ENCODE measurements at regions not wholly inside any gene's neighbourhood (a gene's known extent, or its start where the extent isn't known, plus 50 kb on each side); places are given as distances from the start of the nearest gene placed in this dataset.
"Not testable (repeated sequence)": the region's sequence is repeated elsewhere in the genome, so short reads cannot be mapped to it uniquely, and the experiment has no call there.

DNA sequence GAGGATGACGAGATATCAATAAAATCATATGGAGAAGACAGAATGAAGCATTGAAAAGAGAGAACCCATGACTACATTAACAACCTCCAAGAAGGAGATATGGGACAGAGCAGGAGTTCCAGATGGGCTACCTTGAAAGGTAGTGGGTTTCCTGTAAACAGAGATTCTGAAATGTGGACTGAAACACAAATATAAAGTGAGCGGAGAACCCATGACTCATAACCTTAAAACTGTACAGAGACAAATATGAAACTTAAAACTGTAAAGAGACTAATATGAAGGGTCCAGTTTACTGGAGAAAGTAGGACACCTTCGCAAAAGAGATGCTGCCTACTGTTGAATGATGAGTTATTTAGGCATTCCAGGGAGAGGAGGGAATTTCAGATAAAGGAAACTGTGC, 383.7 kb downstream of the CAAP1 start:
- Histone ChIP-seq H3K4me1 (no peaks in the 10 kb centered on the region), H3K27me3 (no peaks in the 10 kb centered on the region), H3K4me3 (no peak overlapping the region), H3K36me3 (no peaks in the 10 kb centered on the region), H3K9me3 (no peaks in the 10 kb centered on the region), H3K27ac (no peak overlapping the region)
- intact Hi-C loops (cut with DNase I; ENCODE audit: low total_unique reads), result loop anchor here (5.0 kb wide), 1 partner anchor 297 kb away; no protein-coding TSS in a partner anchor
- TF ChIP-seq, protein P1, sequence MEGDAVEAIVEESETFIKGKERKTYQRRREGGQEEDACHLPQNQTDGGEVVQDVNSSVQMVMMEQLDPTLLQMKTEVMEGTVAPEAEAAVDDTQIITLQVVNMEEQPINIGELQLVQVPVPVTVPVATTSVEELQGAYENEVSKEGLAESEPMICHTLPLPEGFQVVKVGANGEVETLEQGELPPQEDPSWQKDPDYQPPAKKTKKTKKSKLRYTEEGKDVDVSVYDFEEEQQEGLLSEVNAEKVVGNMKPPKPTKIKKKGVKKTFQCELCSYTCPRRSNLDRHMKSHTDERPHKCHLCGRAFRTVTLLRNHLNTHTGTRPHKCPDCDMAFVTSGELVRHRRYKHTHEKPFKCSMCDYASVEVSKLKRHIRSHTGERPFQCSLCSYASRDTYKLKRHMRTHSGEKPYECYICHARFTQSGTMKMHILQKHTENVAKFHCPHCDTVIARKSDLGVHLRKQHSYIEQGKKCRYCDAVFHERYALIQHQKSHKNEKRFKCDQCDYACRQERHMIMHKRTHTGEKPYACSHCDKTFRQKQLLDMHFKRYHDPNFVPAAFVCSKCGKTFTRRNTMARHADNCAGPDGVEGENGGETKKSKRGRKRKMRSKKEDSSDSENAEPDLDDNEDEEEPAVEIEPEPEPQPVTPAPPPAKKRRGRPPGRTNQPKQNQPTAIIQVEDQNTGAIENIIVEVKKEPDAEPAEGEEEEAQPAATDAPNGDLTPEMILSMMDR (IDR thresholded peaks at IDR 0.05), result no peak
- TF ChIP-seq POLR2A (IDR thresholded peaks at IDR 0.05) (no peak), POLR2AphosphoS5 (IDR thresholded peaks at IDR 0.05) (no peak)
- no peak for DNase-seq (ENCODE audit: low spot score in 2 of 2)

DNA sequence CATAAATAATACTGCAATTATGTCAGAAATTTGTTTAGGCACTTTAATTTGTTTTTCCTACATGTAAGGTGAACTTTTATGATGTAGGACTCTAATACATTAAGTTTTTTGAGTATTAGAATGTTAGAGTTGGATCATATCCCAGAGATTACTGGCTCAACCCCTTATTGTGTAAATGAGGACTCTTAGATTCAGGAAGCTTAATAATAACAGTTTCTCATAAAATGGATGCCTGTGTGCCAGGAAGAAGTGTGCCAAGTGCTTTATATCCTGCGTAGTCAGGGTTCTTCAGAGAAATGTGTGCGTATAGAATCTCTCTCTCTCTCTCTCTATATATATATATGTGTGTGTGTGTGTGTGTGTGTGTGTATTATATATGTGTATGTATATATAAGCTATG, 388.5 kb downstream of the CAAP1 start:
- DNase-seq (ENCODE audit: low spot score in 2 of 2), result no peak
- Histone ChIP-seq H3K36me3 (no peaks in the 10 kb centered on the region), H3K4me1 (no peaks in the 10 kb centered on the region), H3K9me3 (no peaks in the 10 kb centered on the region), H3K4me3 (no peak overlapping the region), H3K27ac (no peak overlapping the region), H3K27me3 (no peaks in the 10 kb centered on the region)
- intact Hi-C loops (cut with DNase I; ENCODE audit: low total_unique reads), result no loop called here
- TF ChIP-seq POLR2AphosphoS5 (IDR thresholded peaks at IDR 0.05), result no peak
- TF ChIP-seq POLR2A (IDR thresholded peaks at IDR 0.05), result no peak
- TF ChIP-seq, protein P1 (IDR thresholded peaks at IDR 0.05), result no peak

DNA sequence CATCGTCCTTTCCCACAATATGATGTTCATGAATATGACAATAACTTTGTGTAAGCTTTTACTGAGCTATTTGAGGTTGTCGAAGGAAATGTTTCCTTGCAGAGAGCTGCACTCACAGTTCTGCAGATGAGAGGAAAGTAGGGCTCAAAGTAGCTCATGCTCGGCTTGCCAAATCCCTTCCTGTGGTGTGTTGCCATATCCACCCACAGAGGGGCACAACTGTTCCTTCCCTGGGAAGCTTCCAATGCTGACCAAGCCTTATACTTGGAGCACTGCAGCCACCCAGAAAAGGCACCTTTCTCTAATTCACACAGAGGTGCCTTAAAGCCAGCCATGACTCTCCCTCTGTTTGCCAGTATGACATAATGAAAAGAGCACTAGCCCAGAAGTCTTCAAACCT, 390.3 kb downstream of the CAAP1 start:
- Histone ChIP-seq H3K27me3 (no peaks in the 10 kb centered on the region), H3K4me1 (no peaks in the 10 kb centered on the region), H3K4me3 (no peak overlapping the region), H3K27ac (no peak overlapping the region), H3K36me3 (no peaks in the 10 kb centered on the region), H3K9me3 (no peaks in the 10 kb centered on the region)
- TF ChIP-seq, protein P1 (IDR thresholded peaks at IDR 0.05), result no peak
- TF ChIP-seq POLR2A (IDR thresholded peaks at IDR 0.05) (no peak), POLR2AphosphoS5 (IDR thresholded peaks at IDR 0.05) (no peak)
- intact Hi-C loops (cut with DNase I; ENCODE audit: low total_unique reads), result no loop called here
- no peak for DNase-seq (ENCODE audit: low spot score in 2 of 2)

DNA sequence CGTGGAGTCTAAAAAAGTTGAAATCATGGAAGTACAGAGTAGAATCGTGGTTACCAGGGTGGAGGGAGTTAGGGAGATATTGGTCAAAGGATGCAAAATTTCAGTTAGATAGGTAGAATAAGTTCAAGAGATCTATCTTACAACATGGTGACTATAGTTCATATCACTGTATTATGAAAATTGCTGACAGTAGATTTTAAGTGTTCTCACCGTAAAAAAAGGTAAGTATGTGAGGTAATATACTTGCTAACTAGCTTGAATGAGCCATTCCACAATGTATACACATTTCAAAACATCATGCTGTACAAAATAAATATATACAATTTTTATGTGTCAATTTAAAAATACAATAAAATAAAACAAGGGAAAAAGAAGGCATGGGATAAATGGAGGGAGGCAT, 392.1 kb downstream of the CAAP1 start:
- Histone ChIP-seq H3K4me1 (no peaks in the 10 kb centered on the region), H3K27ac (no peak overlapping the region), H3K4me3 (no peak overlapping the region), H3K9me3 (no peaks in the 10 kb centered on the region), H3K36me3 (no peaks in the 10 kb centered on the region), H3K27me3 (no peaks in the 10 kb centered on the region)
- DNase-seq (ENCODE audit: low spot score in 2 of 2), result no peak
- TF ChIP-seq, protein P1 (IDR thresholded peaks at IDR 0.05), result no peak
- TF ChIP-seq POLR2A (IDR thresholded peaks at IDR 0.05) (no peak), POLR2AphosphoS5 (IDR thresholded peaks at IDR 0.05) (no peak)
- intact Hi-C loops (cut with DNase I; ENCODE audit: low total_unique reads), result no loop called here

DNA sequence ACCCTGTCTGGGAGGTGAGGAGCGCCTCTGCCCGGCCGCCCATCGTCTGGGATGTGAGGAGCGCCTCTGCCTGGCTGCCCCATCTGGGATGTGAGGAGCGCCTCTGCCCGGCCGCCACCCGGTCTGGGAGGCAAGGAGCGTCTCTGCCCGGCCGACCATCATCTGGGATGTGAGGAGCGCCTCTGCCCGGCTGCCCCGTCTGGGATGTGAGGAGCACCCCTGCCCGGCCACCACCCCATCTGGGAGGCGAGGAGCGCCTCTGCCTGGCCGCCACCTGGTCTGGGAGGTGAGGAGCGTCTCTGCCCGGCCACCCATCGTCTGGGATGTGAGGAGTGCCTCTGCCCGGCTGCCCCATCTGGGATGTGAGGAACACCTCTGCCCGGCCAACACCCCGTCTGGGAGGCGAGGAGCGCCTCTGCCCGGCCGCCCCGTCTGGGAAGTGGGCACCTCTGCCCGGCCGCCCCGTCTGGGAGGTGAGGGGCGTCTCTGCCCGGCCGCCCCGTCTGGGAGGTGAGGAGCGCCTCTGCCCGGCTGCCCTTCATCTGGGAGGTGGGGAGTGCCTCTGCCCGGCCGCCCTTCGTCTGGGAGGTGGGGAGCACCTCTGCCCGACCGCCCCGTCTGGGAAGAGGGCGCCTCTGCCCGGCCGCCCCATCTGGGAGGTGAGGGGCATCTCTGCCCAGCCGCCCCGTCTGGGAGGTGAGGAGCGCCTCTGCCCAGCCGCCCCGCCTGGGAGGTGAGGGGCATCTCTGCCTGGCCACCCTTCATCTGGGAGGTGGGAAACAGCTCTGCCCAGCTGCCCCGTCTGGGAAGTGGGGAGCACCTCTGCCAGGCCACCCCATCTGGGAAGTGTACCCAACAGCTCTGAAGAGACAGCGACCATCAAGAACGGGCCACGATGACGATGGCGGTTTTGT, 399.7 kb downstream of the CAAP1 start:
- H3K4me1 ChIP-seq; DNase-seq (ENCODE audit: low spot score in 2 of 2); H3K9me3 ChIP-seq; intact Hi-C loops (cut with DNase I; ENCODE audit: low total_unique reads); H3K27ac ChIP-seq; H3K27me3 ChIP-seq; H3K4me3 ChIP-seq; H3K36me3 ChIP-seq: not testable (repeated sequence)

DNA sequence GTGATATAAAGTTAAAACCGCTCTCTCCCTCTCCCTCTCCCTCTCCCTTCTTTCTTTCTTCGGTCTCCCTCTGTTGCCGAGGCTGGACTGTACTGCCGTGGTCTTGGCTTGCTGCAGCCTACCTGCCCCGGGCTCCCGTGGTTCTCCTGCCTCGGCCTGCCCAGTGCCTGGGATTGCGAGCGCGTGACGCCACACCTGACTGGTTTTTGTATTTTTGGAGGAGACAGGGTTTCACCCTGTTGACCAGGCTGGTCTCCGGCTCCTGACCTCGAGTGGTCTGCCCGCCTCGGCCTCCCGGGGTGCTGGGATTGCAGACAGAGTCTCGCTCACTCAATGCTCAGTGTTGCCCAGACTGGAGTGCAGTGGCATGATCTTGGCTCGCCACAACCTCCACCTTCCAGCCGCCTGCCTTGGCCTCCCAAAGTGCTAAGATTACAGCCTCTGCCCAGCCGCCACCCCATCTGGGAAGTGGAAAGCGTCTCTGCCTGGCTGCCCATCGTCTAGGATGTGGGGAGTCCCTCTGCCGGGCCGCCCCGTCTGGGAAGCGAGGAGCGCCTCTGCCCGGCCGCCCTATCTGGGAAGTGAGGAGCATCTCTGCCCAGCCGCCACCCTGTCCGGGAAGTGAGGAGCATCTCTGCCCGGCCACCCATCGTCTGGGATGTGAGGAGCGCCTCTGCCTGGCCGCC, 400.5 kb downstream of the CAAP1 start:
- intact Hi-C loops (cut with DNase I; ENCODE audit: low total_unique reads); H3K36me3 ChIP-seq; H3K4me1 ChIP-seq; H3K9me3 ChIP-seq; H3K4me3 ChIP-seq; H3K27me3 ChIP-seq; H3K27ac ChIP-seq; DNase-seq (ENCODE audit: low spot score in 2 of 2): not testable (repeated sequence)

Measured in breast epithelium (tissue), 4 donors.